Ascending aorta (tissue), 2 donors: ENCODE measurements at regions not wholly inside any gene's neighbourhood (a gene's known extent, or its start where the extent isn't known, plus 50 kb on each side); places are given as distances from the start of the nearest gene placed in this dataset.

Experiments
- DNase-seq, 2 donors: peaks; one replicate each; pipeline ENCODE4 v3.0.0-alpha.2; 2019; ENCODE audit warnings: low spot score in 2 of 2
- H3K27ac ChIP-seq, 2 donors: fragments of 200-600 bp; sonication (generic); one replicate each; pipeline ENCODE4 v1.5.1; 2016 to 2017; ENCODE audit warnings: mild to moderate bottlenecking in 1 of 2
- H3K27me3 ChIP-seq: fragments of 200-600 bp; sonication (generic); one replicate; pipeline ENCODE4 v1.5.1; 2017
- H3K36me3 ChIP-seq, 2 donors: fragments of 200-600 bp; sonication (generic); one replicate each; pipeline ENCODE4 v1.5.1; 2016
- H3K4me1 ChIP-seq, 2 donors: fragments of 200-600 bp; sonication (generic); one replicate each; pipeline ENCODE4 v1.5.1; 2016 to 2017; ENCODE audit warnings: mild to moderate bottlenecking in 1 of 2
- H3K4me3 ChIP-seq, 2 donors: fragments of 200-600 bp; sonication (generic); one replicate each; pipeline ENCODE4 v1.5.1; 2016 to 2017; ENCODE audit warnings: mild to moderate bottlenecking in 1 of 2
- H3K9me3 ChIP-seq, 2 donors: fragments of 200-600 bp; sonication (generic); one replicate each; pipeline ENCODE4 v1.5.1; 2016
- CTCF ChIP-seq, 3 experiments: fragments of 200-600 bp in 2 of 3; fragments of 450-650 bp in 1 of 3; sonication (generic) in 2 of 3; IDR thresholded peaks; one replicate each; pipeline ENCODE4 v1.5.1; 2016 to 2019; ENCODE audit warnings: antibody characterized with exemption in 3 of 3, mild to moderate bottlenecking in 1 of 3, moderate library complexity in 1 of 3
- intact Hi-C: fragments of 100-400 bp; cut with DNase I; formaldehyde crosslinking; loops from one replicate; pipeline ENCODE4 v1.15.1; 2023

- no peaks in the 10 kb centered on the region for H3K9me3 ChIP-seq
- DNase-seq, result no peak
- no peaks in the 10 kb centered on the region for H3K27me3 ChIP-seq
- no peak overlapping the region for H3K27ac ChIP-seq
- H3K36me3 ChIP-seq, result no peaks in the 10 kb centered on the region
- TF ChIP-seq CTCF (IDR thresholded peaks at IDR 0.05), result no peak
- no peaks in the 10 kb centered on the region for H3K4me1 ChIP-seq
- no peak overlapping the region for H3K4me3 ChIP-seq
- intact Hi-C loops, result no loop called here
Observed at GRCh38 chr1:221564891-221565290, 177.0 kb downstream of the DUSP10 start.

GRCh38 chr1:221565711-221566110 is 176.2 kb downstream of the DUSP10 start:
- Histone ChIP-seq H3K27ac (no peak overlapping the region), H3K4me1 (no peaks in the 10 kb centered on the region), H3K4me3 (no peak overlapping the region), H3K36me3 (no peaks in the 10 kb centered on the region), H3K27me3 (no peaks in the 10 kb centered on the region), H3K9me3 (no peaks in the 10 kb centered on the region)
- no peak for DNase-seq
- intact Hi-C loops, result no loop called here
- TF ChIP-seq CTCF (IDR thresholded peaks at IDR 0.05), result no peak

GRCh38 chr1:221567859-221568507 is 173.9 kb downstream of the DUSP10 start:
- H3K4me3 ChIP-seq, result no peak overlapping the region
- no peaks in the 10 kb centered on the region for H3K9me3 ChIP-seq
- no peak overlapping the region for H3K27ac ChIP-seq
- DNase-seq, result no peak
- H3K36me3 ChIP-seq, result no peaks in the 10 kb centered on the region
- intact Hi-C loops, result no loop called here
- no peak for TF ChIP-seq CTCF (IDR thresholded peaks at IDR 0.05)
- H3K27me3 ChIP-seq, result no peaks in the 10 kb centered on the region
- H3K4me1 ChIP-seq, result no peaks in the 10 kb centered on the region

GRCh38 chr1:221573756-221574155 is 168.1 kb downstream of the DUSP10 start:
- H3K36me3 ChIP-seq, result no peaks in the 10 kb centered on the region
- no peaks in the 10 kb centered on the region for H3K27me3 ChIP-seq
- H3K27ac ChIP-seq, result no peak overlapping the region
- TF ChIP-seq CTCF (IDR thresholded peaks at IDR 0.05), result no peak
- H3K9me3 ChIP-seq, result no peaks in the 10 kb centered on the region
- DNase-seq, result no peak
- intact Hi-C loops, result no loop called here
- no peak overlapping the region for H3K4me3 ChIP-seq
- H3K4me1 ChIP-seq, result no peaks in the 10 kb centered on the region

- Histone ChIP-seq H3K4me1 (no peaks in the 10 kb centered on the region), H3K4me3 (no peak overlapping the region), H3K36me3 (no peaks in the 10 kb centered on the region), H3K27me3 (no peaks in the 10 kb centered on the region), H3K27ac (no peak overlapping the region), H3K9me3 (no peaks in the 10 kb centered on the region)
- no peak for TF ChIP-seq CTCF (IDR thresholded peaks at IDR 0.05)
- DNase-seq, result no peak
- intact Hi-C loops, result no loop called here
Observed at GRCh38 chr1:221574529-221574928, 167.4 kb downstream of the DUSP10 start.

GRCh38 chr1:221575605-221576004 is 166.3 kb downstream of the DUSP10 start:
- Histone ChIP-seq H3K27ac (no peak overlapping the region), H3K27me3 (no peaks in the 10 kb centered on the region), H3K9me3 (no peaks in the 10 kb centered on the region), H3K4me3 (no peak overlapping the region), H3K36me3 (no peaks in the 10 kb centered on the region), H3K4me1 (no peaks in the 10 kb centered on the region)
- DNase-seq, result no peak
- no peak for TF ChIP-seq CTCF (IDR thresholded peaks at IDR 0.05)
- intact Hi-C loops, result no loop called here
